Mesothelial cell of epicardium (in vitro differentiated cells): ENCODE measurements at regions not wholly inside any gene's neighbourhood (a gene's known extent, or its start where the extent isn't known, plus 50 kb on each side); places are given as distances from the start of the nearest gene placed in this dataset.
A peak's percentile ranks its signal among the peaks of the same experiment; 100 is the strongest.

Source experiments
- DNase-seq, 2 experiments: peaks; one replicate each; pipeline ENCODE4 v3.0.0; 2021; ENCODE audit warnings: low spot score in 2 of 2; ENCODE audit not compliant: unreplicated experiment in 2 of 2
- H3K27ac Mint-ChIP-seq: 2 replicates; pipeline ENCODE4 v1.8.0; 2021; ENCODE audit warnings: mixed read lengths
- H3K27me3 Mint-ChIP-seq: 2 replicates; pipeline ENCODE4 v1.8.0; 2021; ENCODE audit warnings: low read depth, mixed read lengths
- H3K36me3 Mint-ChIP-seq: 2 replicates; pipeline ENCODE4 v1.8.0; 2021; ENCODE audit warnings: mixed read lengths
- H3K4me1 Mint-ChIP-seq: 2 replicates; pipeline ENCODE4 v1.8.0; 2021; ENCODE audit warnings: mixed read lengths
- H3K4me3 Mint-ChIP-seq: 2 replicates; pipeline ENCODE4 v1.8.0; 2021; ENCODE audit warnings: mild to moderate bottlenecking, moderate library complexity, mixed read lengths
- H3K9me3 Mint-ChIP-seq: 2 replicates; pipeline ENCODE4 v1.8.0; 2021; ENCODE audit warnings: mixed read lengths
- CTCF ChIP-seq: fragments of 200-600 bp; sonication (generic); IDR thresholded peaks from one replicate; pipeline ENCODE4 v1.5.0; 2021; ENCODE audit warnings: antibody characterized with exemption; ENCODE audit not compliant: unreplicated experiment

DNA sequence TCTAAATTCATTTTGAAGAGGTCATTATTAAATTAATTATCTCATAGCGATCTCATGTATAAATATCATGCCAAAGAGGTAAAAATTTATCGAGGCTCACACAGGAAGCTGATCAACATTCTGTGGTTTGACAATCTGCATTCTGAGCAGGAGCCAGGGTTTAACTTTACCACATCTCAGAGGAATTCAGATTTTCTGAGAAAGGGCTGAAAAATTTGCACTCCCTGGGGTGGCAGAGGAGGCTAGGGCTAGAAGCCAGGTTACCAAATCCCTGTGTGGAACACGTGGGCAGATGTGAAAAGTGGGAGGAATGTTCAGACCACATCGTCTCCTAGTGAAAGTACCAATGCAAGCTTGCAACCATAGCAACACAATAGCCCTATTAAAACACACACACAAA is 63.5 kb upstream of the CTLA4 start:
- H3K9me3 Mint-ChIP-seq, result peaks cover 29% of the 10 kb centered on the region
- peaks cover 8% of the 10 kb centered on the region for H3K36me3 Mint-ChIP-seq
- no peak overlapping the region for H3K27ac Mint-ChIP-seq
- H3K4me1 Mint-ChIP-seq, result peaks cover 12% of the 10 kb centered on the region
- no peak for TF ChIP-seq CTCF
- no peak for DNase-seq
- no peaks in the 10 kb centered on the region for H3K27me3 Mint-ChIP-seq
- H3K4me3 Mint-ChIP-seq, result no peak overlapping the region

DNA sequence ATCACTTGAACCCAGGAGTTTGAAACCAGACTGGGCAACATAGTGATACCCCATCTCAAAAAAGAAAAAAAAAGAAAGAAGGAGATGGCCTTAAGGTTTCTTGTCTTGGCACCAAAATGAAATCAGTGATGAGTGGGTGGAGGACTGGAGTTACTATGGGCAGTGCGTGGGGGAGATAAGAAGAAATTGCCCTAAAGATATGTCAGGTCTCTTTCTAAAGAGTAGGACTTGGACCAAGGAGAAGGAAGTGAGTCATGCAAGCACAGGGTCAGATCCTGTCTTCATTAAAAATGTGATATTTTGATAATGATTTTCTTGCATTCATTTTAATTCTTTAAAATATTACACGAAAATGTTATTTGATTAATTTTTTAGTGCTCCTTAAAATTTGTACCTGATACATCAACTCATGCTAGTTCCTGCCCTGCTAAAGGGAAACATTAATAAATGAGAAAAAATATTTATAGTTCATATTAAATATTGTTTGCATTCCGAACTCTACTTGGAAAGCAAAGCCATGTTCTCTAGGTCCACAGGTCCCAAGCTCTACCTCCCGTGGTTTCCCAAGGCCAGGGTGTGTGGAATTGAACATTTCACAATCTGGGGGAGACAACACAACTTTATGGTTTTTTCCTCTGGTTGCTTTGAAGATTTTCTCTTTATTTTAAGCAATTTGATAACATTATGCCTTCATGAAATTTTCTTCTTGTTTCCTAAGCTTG is 62.6 kb upstream of the CTLA4 start:
- H3K36me3 Mint-ChIP-seq, result peaks cover 8% of the 10 kb centered on the region
- H3K4me3 Mint-ChIP-seq, result no peak overlapping the region
- no peak for TF ChIP-seq CTCF
- no peak for DNase-seq
- H3K27ac Mint-ChIP-seq, result no peak overlapping the region
- peaks cover 13% of the 10 kb centered on the region for H3K4me1 Mint-ChIP-seq
- H3K9me3 Mint-ChIP-seq, result peaks cover 29% of the 10 kb centered on the region
- no peaks in the 10 kb centered on the region for H3K27me3 Mint-ChIP-seq

DNA sequence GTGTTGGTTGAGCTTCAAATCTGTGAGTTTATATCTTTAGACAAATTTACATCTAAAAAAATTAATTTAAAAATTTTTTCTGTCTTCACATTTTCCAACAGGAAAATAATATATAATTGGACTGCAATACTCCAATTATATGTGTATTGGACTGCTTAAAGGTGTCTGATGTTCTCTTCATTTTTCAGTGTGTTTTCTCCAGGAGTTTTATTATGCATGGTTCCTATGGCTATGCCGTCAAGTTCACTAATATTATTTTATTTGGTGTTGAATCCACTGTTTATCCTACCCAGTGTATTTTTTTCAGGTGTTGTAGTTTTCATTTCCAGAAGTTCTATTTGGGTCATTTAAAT is 62.1 kb upstream of the CTLA4 start:
- Mint-ChIP-seq H3K36me3 (peaks cover 8% of the 10 kb centered on the region), H3K9me3 (peaks cover 29% of the 10 kb centered on the region), H3K27ac (no peak overlapping the region), H3K4me3 (no peak overlapping the region), H3K27me3 (no peaks in the 10 kb centered on the region), H3K4me1 (peaks cover 13% of the 10 kb centered on the region)
- DNase-seq, result no peak
- no peak for TF ChIP-seq CTCF

GRCh38 chr2:203806761-203807160 is 60.8 kb upstream of the CTLA4 start:
- H3K27ac Mint-ChIP-seq, result no peak overlapping the region
- H3K36me3 Mint-ChIP-seq, result peaks cover 8% of the 10 kb centered on the region
- peaks cover 20% of the 10 kb centered on the region for H3K9me3 Mint-ChIP-seq
- no peak for DNase-seq
- H3K4me1 Mint-ChIP-seq, result peaks cover 13% of the 10 kb centered on the region
- H3K27me3 Mint-ChIP-seq, result no peaks in the 10 kb centered on the region
- no peak overlapping the region for H3K4me3 Mint-ChIP-seq
- TF ChIP-seq CTCF, result no peak

DNA sequence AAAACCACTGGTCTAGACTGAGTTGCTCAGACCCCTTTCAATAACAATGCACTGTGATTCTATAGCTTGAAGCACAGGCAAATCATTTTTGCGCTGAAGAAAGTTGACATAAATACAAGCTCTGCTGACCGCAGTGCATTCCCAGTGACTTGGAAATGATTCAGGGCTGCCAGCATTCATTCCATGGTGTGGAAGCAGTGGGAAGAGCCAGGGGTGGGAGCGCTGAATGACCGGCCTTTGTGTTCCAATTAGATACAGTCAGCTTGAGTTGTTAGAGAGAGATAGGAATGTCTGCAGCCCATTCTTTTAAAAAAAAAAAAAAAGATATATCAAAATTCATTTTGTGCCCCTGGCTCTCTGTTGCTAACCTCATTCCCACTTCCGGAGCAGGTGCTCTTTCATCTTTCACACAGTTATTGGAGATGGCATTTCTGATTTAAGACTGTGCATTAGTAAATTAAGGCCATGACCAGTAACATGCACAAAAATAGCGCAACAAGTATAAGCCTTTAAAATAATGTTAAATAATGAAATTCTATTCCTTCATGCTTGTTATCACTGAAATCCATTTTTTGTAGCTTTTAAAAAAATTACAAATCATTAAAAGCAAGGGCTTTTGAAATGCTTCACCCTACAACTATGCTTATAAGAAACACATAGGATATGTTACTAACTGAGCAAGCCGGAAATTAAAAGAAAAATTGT is 59.4 kb upstream of the CTLA4 start:
- H3K27me3 Mint-ChIP-seq, result no peaks in the 10 kb centered on the region
- H3K36me3 Mint-ChIP-seq, result peaks cover 8% of the 10 kb centered on the region
- peaks cover 13% of the 10 kb centered on the region for H3K4me1 Mint-ChIP-seq
- H3K9me3 Mint-ChIP-seq, result peaks cover 20% of the 10 kb centered on the region
- DNase-seq, result no peak
- H3K4me3 Mint-ChIP-seq, result no peak overlapping the region
- H3K27ac Mint-ChIP-seq, result peak overlapping the region; percentile 17
- TF ChIP-seq CTCF, result no peak
